Peyer's patch (tissue), 4 donors: ENCODE measurements at regions not wholly inside any gene's neighbourhood (a gene's known extent, or its start where the extent isn't known, plus 50 kb on each side); places are given as distances from the start of the nearest gene placed in this dataset.

Experiments
- DNase-seq, 3 donors: peaks; one replicate each; pipeline ENCODE4 v3.0.0-alpha.2; 2017 to 2019
- H3K27ac ChIP-seq, 4 donors: fragments of 200-600 bp; sonication (generic); one replicate each; pipeline ENCODE4 v1.5.1; 2016 to 2019
- H3K27me3 ChIP-seq, 2 donors: fragments of 200-600 bp; sonication (generic); one replicate each; pipeline ENCODE4 v1.5.1; 2019
- H3K36me3 ChIP-seq, 3 donors: fragments of 200-600 bp; sonication (generic); one replicate each; pipeline ENCODE4 v1.5.1; 2016 to 2019
- H3K4me1 ChIP-seq, 4 donors: fragments of 200-600 bp; sonication (generic); one replicate each; pipeline ENCODE4 v1.5.1; 2016 to 2019
- H3K4me3 ChIP-seq, 4 donors: fragments of 200-600 bp; sonication (generic); 1 replicate in 3 of 4; 2 replicates in 1 of 4; pipeline ENCODE4 v1.5.1; 2016 to 2019; ENCODE audit warnings: mild to moderate bottlenecking in 1 of 4
- H3K9me3 ChIP-seq, 4 donors: fragments of 200-600 bp; sonication (generic); one replicate each; pipeline ENCODE4 v1.5.1; 2016 to 2019; ENCODE audit warnings: mild to moderate bottlenecking in 1 of 4
- CTCF ChIP-seq, 6 experiments: fragments of 450-650 bp in 4 of 6; fragments of 200-600 bp in 2 of 6; sonication (generic) in 1 of 6; IDR thresholded peaks; one replicate each; pipeline ENCODE4 v1.5.1; 2017 to 2019; ENCODE audit warnings: antibody characterized with exemption in 6 of 6, mild to moderate bottlenecking in 3 of 6, moderate library complexity in 1 of 6
- POLR2A ChIP-seq, 2 donors: fragments of 450-650 bp; IDR thresholded peaks; one replicate each; pipeline ENCODE4 v1.5.1; 2017; ENCODE audit warnings: antibody characterized with exemption in 2 of 2, mild to moderate bottlenecking in 2 of 2, moderate library complexity in 2 of 2

DNA sequence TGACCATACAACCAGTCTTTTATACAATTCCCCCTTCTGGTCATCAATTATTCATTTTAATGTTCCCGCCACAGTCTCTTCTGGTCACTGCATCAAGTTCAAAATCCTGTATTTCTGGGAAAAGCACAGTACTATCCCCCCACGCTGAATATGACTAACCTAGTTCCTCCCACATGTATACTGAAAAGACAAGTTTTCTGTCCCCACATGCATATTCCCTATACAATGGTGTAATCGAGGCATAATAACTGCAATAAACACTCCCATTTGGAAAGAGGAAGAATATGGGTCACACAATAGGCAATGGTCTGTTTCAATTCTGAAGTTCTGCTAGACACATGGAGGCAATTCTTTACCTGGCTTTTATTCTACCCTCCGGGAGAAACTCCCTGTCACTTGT lies 344.9 kb downstream of the EFNA5 start:
- Histone ChIP-seq H3K4me3 (no peak overlapping the region), H3K27me3 (no peaks in the 10 kb centered on the region), H3K4me1 (no peaks in the 10 kb centered on the region), H3K36me3 (no peaks in the 10 kb centered on the region), H3K27ac (no peak overlapping the region), H3K9me3 (no peaks in the 10 kb centered on the region)
- DNase-seq = no peak
- no peak for TF ChIP-seq CTCF (IDR thresholded peaks at IDR 0.05)
- no peak for TF ChIP-seq POLR2A (IDR thresholded peaks at IDR 0.05)

DNA sequence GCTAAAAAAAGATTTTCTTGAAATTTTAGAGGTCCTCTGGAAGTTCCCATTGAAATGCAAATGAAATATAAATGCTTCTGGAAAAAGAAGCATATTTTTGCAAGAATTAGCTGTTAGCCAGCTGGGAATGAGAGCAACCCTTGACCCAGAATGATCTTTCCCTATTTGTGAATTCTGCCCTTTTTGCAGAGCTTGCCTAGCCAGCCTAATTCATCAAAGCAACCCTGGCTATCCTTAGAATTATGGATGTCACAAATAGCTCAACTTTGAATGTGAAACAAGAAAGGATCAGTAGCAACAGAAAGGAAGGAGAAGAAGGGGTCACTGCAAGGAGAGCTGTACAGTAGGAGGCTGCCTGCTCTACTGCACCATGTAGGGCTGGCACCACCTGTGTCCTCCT lies 345.9 kb downstream of the EFNA5 start:
- Histone ChIP-seq H3K27ac (no peak overlapping the region), H3K36me3 (no peaks in the 10 kb centered on the region), H3K4me1 (no peaks in the 10 kb centered on the region), H3K27me3 (no peaks in the 10 kb centered on the region), H3K9me3 (no peaks in the 10 kb centered on the region), H3K4me3 (no peak overlapping the region)
- no peak for DNase-seq
- TF ChIP-seq CTCF (IDR thresholded peaks at IDR 0.05) = no peak

DNA sequence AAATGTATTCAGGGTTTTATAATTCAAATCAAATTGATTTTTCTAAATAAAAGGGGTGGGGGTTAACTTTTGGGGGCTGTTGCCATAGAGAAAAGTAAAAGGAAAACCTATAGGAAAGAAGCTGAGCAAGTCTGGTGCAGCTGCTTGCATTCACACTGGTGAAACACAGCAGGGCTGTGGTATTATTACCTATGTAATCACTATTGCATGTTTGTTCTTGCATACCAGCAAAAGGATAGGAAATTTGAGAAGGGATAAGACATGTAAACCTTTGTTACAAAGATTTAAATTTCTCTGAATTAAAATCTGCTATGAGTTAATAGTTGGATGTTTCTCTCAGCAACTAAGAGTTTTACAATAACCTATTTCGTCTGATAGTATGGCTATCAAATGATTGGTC lies 346.7 kb downstream of the EFNA5 start:
- Histone ChIP-seq H3K27me3 (no peaks in the 10 kb centered on the region), H3K4me1 (no peaks in the 10 kb centered on the region), H3K4me3 (no peak overlapping the region), H3K27ac (no peak overlapping the region), H3K9me3 (no peaks in the 10 kb centered on the region), H3K36me3 (no peaks in the 10 kb centered on the region)
- TF ChIP-seq CTCF (IDR thresholded peaks at IDR 0.05) (no peak), POLR2A (IDR thresholded peaks at IDR 0.05) (no peak)
- DNase-seq = no peak

GRCh38 chr5:107323536-107323935 lies 347.2 kb downstream of the EFNA5 start:
- H3K4me3 ChIP-seq = no peak overlapping the region
- H3K27me3 ChIP-seq = no peaks in the 10 kb centered on the region
- H3K27ac ChIP-seq = no peak overlapping the region
- no peaks in the 10 kb centered on the region for H3K9me3 ChIP-seq
- no peaks in the 10 kb centered on the region for H3K4me1 ChIP-seq
- no peaks in the 10 kb centered on the region for H3K36me3 ChIP-seq
- TF ChIP-seq CTCF (IDR thresholded peaks at IDR 0.05) = no peak
- DNase-seq = no peak

GRCh38 chr5:107322936-107323335 lies 347.8 kb downstream of the EFNA5 start:
- DNase-seq = no peak
- H3K4me1 ChIP-seq = no peaks in the 10 kb centered on the region
- no peak overlapping the region for H3K27ac ChIP-seq
- H3K27me3 ChIP-seq = no peaks in the 10 kb centered on the region
- no peak for TF ChIP-seq CTCF (IDR thresholded peaks at IDR 0.05)
- no peak for TF ChIP-seq POLR2A (IDR thresholded peaks at IDR 0.05)
- no peaks in the 10 kb centered on the region for H3K36me3 ChIP-seq
- no peak overlapping the region for H3K4me3 ChIP-seq
- H3K9me3 ChIP-seq = no peaks in the 10 kb centered on the region

GRCh38 chr5:107321906-107322305 lies 348.8 kb downstream of the EFNA5 start:
- TF ChIP-seq CTCF (IDR thresholded peaks at IDR 0.05) (no peak), POLR2A (IDR thresholded peaks at IDR 0.05) (no peak)
- Histone ChIP-seq H3K9me3 (no peaks in the 10 kb centered on the region), H3K27ac (no peak overlapping the region)

More at GRCh38 chr5:107321906-107322305, 348.8 kb downstream of the EFNA5 start:
- H3K4me3 ChIP-seq = no peak overlapping the region
- no peak for DNase-seq
- H3K27me3 ChIP-seq = no peaks in the 10 kb centered on the region
- H3K4me1 ChIP-seq = no peaks in the 10 kb centered on the region
- H3K36me3 ChIP-seq = no peaks in the 10 kb centered on the region
